Smooth muscle cell (in vitro differentiated cells): ENCODE measurements at regions not wholly inside any gene's neighbourhood (a gene's known extent, or its start where the extent isn't known, plus 50 kb on each side); places are given as distances from the start of the nearest gene placed in this dataset.
A peak's percentile ranks its signal among the peaks of the same experiment; 100 is the strongest.

Experiments
- DNase-seq: peaks from one replicate; lab custom pipeline; 2025; ENCODE audit not compliant: unreplicated experiment; lab: John Stamatoyannopoulos, UW
- H2AFZ ChIP-seq: fragments of 200-600 bp; sonication (generic); 2 replicates; pipeline ENCODE4 v1.6.0; 2016; ENCODE audit warnings: antibody characterized with exemption, low read depth, mild to moderate bottlenecking
- H3F3A ChIP-seq: fragments of 200-600 bp; sonication (generic); 2 replicates; pipeline ENCODE4 v1.6.0; 2017; ENCODE audit warnings: antibody characterized with exemption, low read depth
- H3K27ac ChIP-seq: fragments of 200-600 bp; sonication (generic); 2 replicates; pipeline ENCODE4 v1.5.1; 2016; ENCODE audit warnings: low read depth, mild to moderate bottlenecking
- H3K27me3 ChIP-seq: fragments of 200-600 bp; sonication (generic); 2 replicates; pipeline ENCODE4 v1.6.1; 2016; ENCODE audit warnings: low read depth, mild to moderate bottlenecking
- H3K36me3 ChIP-seq: fragments of 200-600 bp; sonication (generic); 2 replicates; pipeline ENCODE4 v1.5.1; 2016; ENCODE audit warnings: low read depth
- H3K4me1 ChIP-seq: fragments of 200-600 bp; sonication (generic); 2 replicates; pipeline ENCODE4 v1.5.1; 2016; ENCODE audit warnings: low read depth
- H3K4me2 ChIP-seq: fragments of 200-600 bp; sonication (generic); 2 replicates; pipeline ENCODE4 v1.6.0; 2016; ENCODE audit warnings: mild to moderate bottlenecking
- H3K4me3 ChIP-seq: fragments of 200-600 bp; sonication (generic); 2 replicates; pipeline ENCODE4 v1.5.1; 2016; ENCODE audit warnings: mild to moderate bottlenecking
- H3K79me2 ChIP-seq: fragments of 200-600 bp; sonication (generic); 2 replicates; pipeline ENCODE4 v1.6.0; 2016; ENCODE audit warnings: low read depth, mild to moderate bottlenecking
- H3K9ac ChIP-seq: fragments of 200-600 bp; sonication (generic); 2 replicates; pipeline ENCODE4 v1.6.0; 2016; ENCODE audit warnings: low read depth
- H3K9me3 ChIP-seq: fragments of 200-600 bp; sonication (generic); replicated peaks from 2 replicates; pipeline ENCODE4 v1.5.1; 2016; ENCODE audit warnings: low read depth
- H4K20me1 ChIP-seq: fragments of 200-600 bp; sonication (generic); 2 replicates; pipeline ENCODE4 v1.6.0; 2016; ENCODE audit warnings: low read depth
- CTCF ChIP-seq: fragments of 200-600 bp; sonication (generic); IDR thresholded peaks from 2 replicates; pipeline ENCODE4 v1.5.1; 2017; ENCODE audit warnings: borderline replicate concordance, mild to moderate bottlenecking, antibody characterized with exemption; ENCODE audit not compliant: insufficient read depth, poor library complexity, severe bottlenecking
- WGBS: methylation state at CpG from one replicate; pipeline ENCODE4 v1.1.7; 2016; ENCODE audit warnings: low lambda C conversion rate; 5-methylcytosine and 5-hydroxymethylcytosine counted together

- no peaks in the 10 kb centered on the region for H3K79me2 ChIP-seq
- no peaks in the 10 kb centered on the region for H3K9me3 ChIP-seq
- H3K4me2 ChIP-seq: no peak overlapping the region
- H2AFZ ChIP-seq: no peak overlapping the region
- 79% methylated on average over 9 of the region's 9 CpGs for WGBS
- H3K4me3 ChIP-seq: no peak overlapping the region
- no peaks in the 10 kb centered on the region for H3F3A ChIP-seq
- no peak for DNase-seq
- H3K27ac ChIP-seq: no peak overlapping the region
- H3K36me3 ChIP-seq: no peaks in the 10 kb centered on the region
- H3K9ac ChIP-seq: no peak overlapping the region
- H4K20me1 ChIP-seq: no peaks in the 10 kb centered on the region
- no peak for TF ChIP-seq CTCF
- peaks cover 10% of the 10 kb centered on the region for H3K27me3 ChIP-seq
- no peaks in the 10 kb centered on the region for H3K4me1 ChIP-seq
These were observed 283.8 kb upstream of the RGMA start for GRCh38 chr15:93372865-93373223.

GRCh38 chr15:93372208-93372864 is 283.3 kb upstream of the RGMA start:
- H3K9me3 ChIP-seq: no peaks in the 10 kb centered on the region
- peaks cover 10% of the 10 kb centered on the region for H3K27me3 ChIP-seq
- DNase-seq: no peak
- H3K4me3 ChIP-seq: no peak overlapping the region
- no peak overlapping the region for H2AFZ ChIP-seq
- no peak for TF ChIP-seq CTCF
- H3K4me1 ChIP-seq: peaks cover 3% of the 10 kb centered on the region
- WGBS: 89% methylated on average over 11 of the region's 11 CpGs
- H3K4me2 ChIP-seq: no peak overlapping the region
- no peaks in the 10 kb centered on the region for H3K36me3 ChIP-seq
- no peak overlapping the region for H3K27ac ChIP-seq
- no peaks in the 10 kb centered on the region for H4K20me1 ChIP-seq
- no peaks in the 10 kb centered on the region for H3F3A ChIP-seq
- H3K9ac ChIP-seq: no peak overlapping the region
- no peaks in the 10 kb centered on the region for H3K79me2 ChIP-seq

- Histone ChIP-seq H3K4me3 (no peak overlapping the region), H3K36me3 (no peaks in the 10 kb centered on the region), H3K4me1 (peaks cover 40% of the 10 kb centered on the region), H3K27ac (no peak overlapping the region), H3K79me2 (no peaks in the 10 kb centered on the region), H4K20me1 (no peaks in the 10 kb centered on the region), H3K9me3 (no peaks in the 10 kb centered on the region), H3K4me2 (no peak overlapping the region), H3K27me3 (peaks cover 19% of the 10 kb centered on the region), H3F3A (no peaks in the 10 kb centered on the region), H2AFZ (no peak overlapping the region), H3K9ac (no peak overlapping the region)
- WGBS: 57% methylated on average over 5 of the region's 5 CpGs
- TF ChIP-seq CTCF: no peak
- DNase-seq: no peak
These were observed 277.5 kb upstream of the RGMA start for GRCh38 chr15:93366387-93367100.

- no peak for DNase-seq
These were observed 273.8 kb upstream of the RGMA start for GRCh38 chr15:93362821-93363220.

More at GRCh38 chr15:93362821-93363220, 273.8 kb upstream of the RGMA start:
- Histone ChIP-seq H3K27ac (no peak overlapping the region), H3K4me3 (no peak overlapping the region), H3K4me1 (peaks cover 73% of the 10 kb centered on the region), H3K4me2 (no peak overlapping the region), H3K9me3 (no peaks in the 10 kb centered on the region), H4K20me1 (no peaks in the 10 kb centered on the region), H3K79me2 (no peaks in the 10 kb centered on the region), H3K9ac (no peak overlapping the region), H3F3A (no peaks in the 10 kb centered on the region), H3K27me3 (peaks cover 18% of the 10 kb centered on the region), H3K36me3 (no peaks in the 10 kb centered on the region), H2AFZ (peak overlapping the region; percentile 8)
- TF ChIP-seq CTCF: no peak
- 20% methylated on average over 8 of the region's 8 CpGs for WGBS
